ENCODE measurements at regions not wholly inside any gene's neighbourhood (a gene's known extent, or its start where the extent isn't known, plus 50 kb on each side); places are given as distances from the start of the nearest gene placed in this dataset.

DNA sequence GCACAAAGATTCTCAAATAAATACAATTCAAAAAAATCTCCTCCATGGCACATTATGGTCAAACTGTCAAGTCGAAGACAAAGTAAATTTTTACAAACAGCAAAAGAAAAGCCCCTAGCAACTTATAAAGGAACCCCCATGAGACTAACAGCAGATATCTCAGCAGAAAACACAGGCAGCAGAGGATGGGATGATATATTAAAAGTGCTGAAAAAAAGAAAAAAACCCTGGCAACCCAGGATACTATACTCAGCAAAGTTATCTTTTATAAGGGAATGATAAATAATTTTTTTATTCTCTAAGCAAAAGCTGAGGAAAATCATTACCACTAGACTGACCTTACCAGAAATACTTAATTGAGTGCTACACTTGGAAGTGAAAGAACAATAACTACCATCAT is 326.4 kb downstream of the CYRIA start:
- Histone ChIP-seq H3K4me1 (replicated peaks in 1 of 4; ENCODE audit: control insufficient read depth in 3 of 4, insufficient read depth in 4 of 4, low read length in 3 of 4) (peaks cover 0 to 3% (median 0%) of the 10 kb centered on the region in 4 experiments; a peak in 2 of 7 replicates), H2BK15ac (ENCODE audit: low read length) (no peak overlapping the region), H3K79me2 (ENCODE audit: control insufficient read depth in 1 of 2, insufficient read depth in 2 of 2, low read length in 2 of 2) (no peaks in the 10 kb centered on the region), H2BK5ac (ENCODE audit: low read depth, low read length) (no peak overlapping the region), H3K27me3 (replicated peaks in 1 of 4; ENCODE audit: control insufficient read depth in 3 of 4, extremely low read depth in 1 of 4, insufficient read depth in 3 of 4, low read length in 3 of 4) (peaks cover 0 to 2% (median 0%) of the 10 kb centered on the region in 4 experiments; a peak in 1 of 7 replicates), H4K20me1 (replicated peaks in 1 of 2; ENCODE audit: control insufficient read depth in 1 of 2, insufficient read depth in 2 of 2, low read length in 2 of 2) (no peaks in the 10 kb centered on the region), H4K91ac (replicated peaks; ENCODE audit: insufficient read length, low read length) (no peak overlapping the region), H3K36me3 (ENCODE audit: control insufficient read depth in 2 of 4, insufficient read depth in 4 of 4, low read length in 3 of 4) (no peaks in the 10 kb centered on the region), H3K23me2 (ENCODE audit: low read depth, low read length) (no peaks in the 10 kb centered on the region), H2AK5ac (ENCODE audit: low read depth, low read length) (no peak overlapping the region), H3K9me3 (ENCODE audit: insufficient read depth in 2 of 2, low read depth in 1 of 2, low read length in 1 of 2) (no peaks in the 10 kb centered on the region), H4K5ac (ENCODE audit: insufficient read length, low read depth, low read length) (no peak overlapping the region), H4K8ac (ENCODE audit: extremely low read depth, insufficient read depth, low read length) (no peak overlapping the region), H3K27ac (ENCODE audit: low read depth, low read length) (no peak overlapping the region), H3K23ac (ENCODE audit: insufficient read length) (no peak overlapping the region), H3K4me3 (ENCODE audit: extremely low read depth in 1 of 4, insufficient read depth in 2 of 4, low read depth in 3 of 4, low read length in 4 of 4) (no peak overlapping the region), H3K18ac (ENCODE audit: extremely low read depth, low read length) (no peak overlapping the region), H2BK12ac (ENCODE audit: low read depth, low read length) (no peak overlapping the region), H3K4ac (replicated peaks; ENCODE audit: insufficient read length, low read depth, low read length) (no peak overlapping the region), H3K9ac (replicated peaks in 1 of 4; ENCODE audit: extremely low read depth in 1 of 4, low read depth in 3 of 4, low read length in 3 of 4) (no peak overlapping the region), H2AFZ (ENCODE audit: low read length) (no peak overlapping the region), H2BK20ac (ENCODE audit: low read length) (no peak overlapping the region), H3K79me1 (ENCODE audit: low read depth, low read length) (no peaks in the 10 kb centered on the region), H3K56ac (replicated peaks; ENCODE audit: insufficient read length, low read depth, low read length) (no peak overlapping the region), H3K4me2 (ENCODE audit: insufficient read depth in 1 of 2, low read depth in 2 of 2, low read length in 2 of 2) (no peak overlapping the region), H3K14ac (ENCODE audit: insufficient read length) (no peak overlapping the region), H2BK120ac (replicated peaks; ENCODE audit: low read depth, low read length) (no peak overlapping the region)
- WGBS, 2 experiments (ENCODE audit: extremely low coverage in 1 of 2, insufficient coverage in 1 of 2, insufficient read length in 1 of 2, insufficient replicate concordance in 2 of 2, low coverage in 1 of 2, low lambda C conversion rate in 2 of 2, missing lambda C conversion rate in 1 of 2) = 87% methylated on average over 1 of the region's 1 CpG; no CpG with 5 or more reads in 1 of the 2 experiments
- CTCF ChIA-PET (ENCODE audit: partially characterized antibody) = no interaction called here
- DNase-seq (ENCODE audit: low read depth in 1 of 2, low spot score in 2 of 2) (no peak), FAIRE-seq (no peak)
- TF ChIP-seq, protein P1, sequence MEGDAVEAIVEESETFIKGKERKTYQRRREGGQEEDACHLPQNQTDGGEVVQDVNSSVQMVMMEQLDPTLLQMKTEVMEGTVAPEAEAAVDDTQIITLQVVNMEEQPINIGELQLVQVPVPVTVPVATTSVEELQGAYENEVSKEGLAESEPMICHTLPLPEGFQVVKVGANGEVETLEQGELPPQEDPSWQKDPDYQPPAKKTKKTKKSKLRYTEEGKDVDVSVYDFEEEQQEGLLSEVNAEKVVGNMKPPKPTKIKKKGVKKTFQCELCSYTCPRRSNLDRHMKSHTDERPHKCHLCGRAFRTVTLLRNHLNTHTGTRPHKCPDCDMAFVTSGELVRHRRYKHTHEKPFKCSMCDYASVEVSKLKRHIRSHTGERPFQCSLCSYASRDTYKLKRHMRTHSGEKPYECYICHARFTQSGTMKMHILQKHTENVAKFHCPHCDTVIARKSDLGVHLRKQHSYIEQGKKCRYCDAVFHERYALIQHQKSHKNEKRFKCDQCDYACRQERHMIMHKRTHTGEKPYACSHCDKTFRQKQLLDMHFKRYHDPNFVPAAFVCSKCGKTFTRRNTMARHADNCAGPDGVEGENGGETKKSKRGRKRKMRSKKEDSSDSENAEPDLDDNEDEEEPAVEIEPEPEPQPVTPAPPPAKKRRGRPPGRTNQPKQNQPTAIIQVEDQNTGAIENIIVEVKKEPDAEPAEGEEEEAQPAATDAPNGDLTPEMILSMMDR (IDR thresholded peaks at IDR 0.05; ENCODE audit: control extremely low read depth in 1 of 3, insufficient read depth in 1 of 3, low read depth in 1 of 3, low read length in 3 of 3) = no peak
- no peak for TF ChIP-seq BRCA1 (IDR thresholded peaks at IDR 0.05; ENCODE audit: low read depth, low read length)
- no peak for TF ChIP-seq POLR2AphosphoS5 (IDR thresholded peaks at IDR 0.05; ENCODE audit: low read depth, low read length)
- POLR2A ChIA-PET (ENCODE audit: partially characterized antibody) = no interaction called here

All from H1 (cell line).